ENCODE measurements at regions not wholly inside any gene's neighbourhood (a gene's known extent, or its start where the extent isn't known, plus 50 kb on each side); places are given as distances from the start of the nearest gene placed in this dataset.

DNA sequence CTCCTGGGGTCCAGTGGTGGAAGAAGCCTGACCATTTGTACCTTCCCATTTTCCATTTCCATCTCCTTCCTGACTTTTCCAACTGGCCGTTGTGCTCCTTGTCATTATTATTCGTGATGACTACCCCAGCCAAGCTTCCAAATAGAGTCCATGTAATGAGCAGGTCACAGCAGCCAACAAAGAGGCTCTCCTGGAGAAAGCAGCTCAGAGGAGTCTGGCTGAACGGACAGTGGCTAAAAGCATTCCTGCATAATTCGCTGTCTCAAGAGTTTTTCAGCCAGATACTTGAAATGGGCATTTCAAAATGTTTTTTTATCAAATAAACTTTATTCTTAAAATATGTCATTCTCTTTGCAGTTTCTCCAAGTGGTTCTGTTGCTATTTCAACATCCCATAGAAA lies 458.6 kb downstream of the INHBA start:
- POLR2A ChIA-PET = no interaction called here
- CTCF ChIA-PET = no interaction called here
- no peak for DNase-seq (ENCODE audit: extremely low spot score)
- TF ChIP-seq, protein P1, sequence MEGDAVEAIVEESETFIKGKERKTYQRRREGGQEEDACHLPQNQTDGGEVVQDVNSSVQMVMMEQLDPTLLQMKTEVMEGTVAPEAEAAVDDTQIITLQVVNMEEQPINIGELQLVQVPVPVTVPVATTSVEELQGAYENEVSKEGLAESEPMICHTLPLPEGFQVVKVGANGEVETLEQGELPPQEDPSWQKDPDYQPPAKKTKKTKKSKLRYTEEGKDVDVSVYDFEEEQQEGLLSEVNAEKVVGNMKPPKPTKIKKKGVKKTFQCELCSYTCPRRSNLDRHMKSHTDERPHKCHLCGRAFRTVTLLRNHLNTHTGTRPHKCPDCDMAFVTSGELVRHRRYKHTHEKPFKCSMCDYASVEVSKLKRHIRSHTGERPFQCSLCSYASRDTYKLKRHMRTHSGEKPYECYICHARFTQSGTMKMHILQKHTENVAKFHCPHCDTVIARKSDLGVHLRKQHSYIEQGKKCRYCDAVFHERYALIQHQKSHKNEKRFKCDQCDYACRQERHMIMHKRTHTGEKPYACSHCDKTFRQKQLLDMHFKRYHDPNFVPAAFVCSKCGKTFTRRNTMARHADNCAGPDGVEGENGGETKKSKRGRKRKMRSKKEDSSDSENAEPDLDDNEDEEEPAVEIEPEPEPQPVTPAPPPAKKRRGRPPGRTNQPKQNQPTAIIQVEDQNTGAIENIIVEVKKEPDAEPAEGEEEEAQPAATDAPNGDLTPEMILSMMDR (IDR thresholded peaks at IDR 0.05; ENCODE audit: control extremely low read depth, extremely low read depth, low read depth, missing control alignments) = no peak

DNA sequence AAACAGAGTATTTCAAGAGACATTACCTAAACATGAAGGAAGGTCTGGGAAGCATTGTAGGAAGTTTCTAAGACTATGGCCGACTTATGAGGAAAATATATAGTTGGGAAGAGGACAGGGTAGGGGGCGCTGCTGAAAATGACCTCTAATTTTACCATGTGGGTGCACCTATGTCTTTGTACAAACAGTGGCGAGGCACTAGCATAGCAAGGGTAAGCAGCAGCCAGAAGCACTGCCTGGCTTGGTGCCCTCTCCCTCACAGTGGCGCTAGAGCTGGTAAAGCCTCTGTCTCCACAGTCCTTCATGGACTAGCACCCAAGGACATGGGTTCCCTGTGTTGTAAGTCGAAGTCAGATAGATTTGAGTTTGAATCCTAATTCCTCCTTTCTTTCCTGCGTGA lies 461.2 kb downstream of the INHBA start:
- DNase-seq (ENCODE audit: extremely low spot score) = no peak

DNA sequence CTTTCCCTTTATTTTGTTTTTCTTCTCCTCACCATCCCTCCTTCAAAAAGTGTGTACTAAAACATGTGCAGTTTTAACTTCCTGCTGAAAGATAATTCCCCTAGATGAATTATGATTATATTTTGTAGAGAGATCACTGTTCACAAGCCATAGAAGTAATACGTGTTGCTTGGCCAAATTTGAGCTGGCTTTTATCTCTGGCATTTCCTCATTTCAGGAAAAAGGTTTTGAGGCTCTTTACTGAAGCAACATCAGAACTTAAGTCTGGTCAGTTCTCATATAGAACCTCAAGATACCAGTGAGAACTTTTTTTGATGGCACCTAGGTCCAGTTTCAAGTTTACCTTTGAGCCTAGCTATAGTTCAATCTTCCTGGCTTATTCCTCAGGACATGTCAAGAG lies 463.3 kb downstream of the INHBA start:
- ChIA-PET POLR2A (no interaction called here), CTCF (interaction anchor here (1.0 to 1.6 kb wide), 3 partner anchors 17 to 46 kb away, joined by 3 to 4 read pairs (median 3); no protein-coding TSS in a partner anchor)

More for the DNA sequence above, 461.2 kb downstream of the INHBA start:
- CTCF ChIA-PET = interaction anchor here (1.6 kb wide), 1 partner anchor 29 kb away, joined by 4 read pairs; no protein-coding TSS in a partner anchor
- POLR2A ChIA-PET = no interaction called here
- TF ChIP-seq, protein P1 (IDR thresholded peaks at IDR 0.05; ENCODE audit: control extremely low read depth, extremely low read depth, low read depth, missing control alignments) = no peak

DNA sequence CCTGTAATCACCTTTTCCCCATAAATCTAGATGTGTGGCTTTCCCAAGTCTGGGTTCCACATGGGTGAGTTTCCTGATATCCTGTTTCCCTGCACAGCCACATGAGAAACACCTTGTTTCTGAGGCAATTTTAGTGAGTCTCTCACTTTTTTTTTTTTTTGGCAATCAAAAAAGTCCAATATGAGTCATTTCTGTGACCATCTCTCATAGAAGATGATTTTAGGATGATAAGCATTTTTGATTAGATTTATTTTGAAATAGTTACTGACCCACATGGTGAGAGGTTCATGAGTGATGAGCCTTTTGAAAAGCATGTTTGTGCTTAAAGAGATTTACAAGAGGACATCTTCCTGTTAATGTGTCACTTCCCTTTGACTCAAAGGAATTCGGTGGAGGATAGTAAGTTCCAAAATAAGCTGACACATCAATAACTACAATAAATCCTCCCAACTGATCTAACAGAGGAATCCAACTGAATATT lies 464.0 kb downstream of the INHBA start:
- CTCF ChIA-PET = interaction anchor here (1.4 to 1.6 kb wide), 3 partner anchors 16 to 42 kb away, joined by 3 to 4 read pairs (median 3); no protein-coding TSS in a partner anchor
- DNase-seq (ENCODE audit: extremely low spot score) = no peak
- TF ChIP-seq, protein P1 (IDR thresholded peaks at IDR 0.05; ENCODE audit: control extremely low read depth, extremely low read depth, low read depth, missing control alignments) = no peak
- POLR2A ChIA-PET = no interaction called here

More for the DNA sequence above, 463.3 kb downstream of the INHBA start:
- no peak for DNase-seq (ENCODE audit: extremely low spot score)
- TF ChIP-seq, protein P1 (IDR thresholded peaks at IDR 0.05; ENCODE audit: control extremely low read depth, extremely low read depth, low read depth, missing control alignments) = no peak

DNA sequence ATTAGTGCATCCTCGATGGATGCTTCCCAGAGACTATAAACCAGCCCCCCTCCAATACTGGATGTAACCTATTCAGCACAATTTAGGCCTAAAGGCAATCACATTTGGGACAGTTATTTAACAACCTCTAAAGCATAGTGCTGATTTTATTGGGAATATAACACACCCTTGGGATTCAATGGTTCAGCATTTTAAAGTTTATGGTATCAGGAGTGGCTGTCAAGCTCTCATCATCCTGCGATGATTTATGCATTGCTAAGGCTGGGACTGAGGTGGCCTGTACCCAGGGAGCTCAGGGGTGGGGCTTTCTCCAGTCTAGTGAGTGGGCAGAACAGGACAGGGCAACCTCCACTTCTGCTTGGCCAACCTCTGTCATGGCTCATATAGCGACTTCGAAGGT lies 464.9 kb downstream of the INHBA start:
- POLR2A ChIA-PET = no interaction called here
- TF ChIP-seq, protein P1 (IDR thresholded peaks at IDR 0.05; ENCODE audit: control extremely low read depth, extremely low read depth, low read depth, missing control alignments) = no peak
- CTCF ChIA-PET = interaction anchor here (1.4 kb wide), 1 partner anchor 41 kb away, joined by 3 read pairs; no protein-coding TSS in a partner anchor
- DNase-seq (ENCODE audit: extremely low spot score) = no peak

DNA sequence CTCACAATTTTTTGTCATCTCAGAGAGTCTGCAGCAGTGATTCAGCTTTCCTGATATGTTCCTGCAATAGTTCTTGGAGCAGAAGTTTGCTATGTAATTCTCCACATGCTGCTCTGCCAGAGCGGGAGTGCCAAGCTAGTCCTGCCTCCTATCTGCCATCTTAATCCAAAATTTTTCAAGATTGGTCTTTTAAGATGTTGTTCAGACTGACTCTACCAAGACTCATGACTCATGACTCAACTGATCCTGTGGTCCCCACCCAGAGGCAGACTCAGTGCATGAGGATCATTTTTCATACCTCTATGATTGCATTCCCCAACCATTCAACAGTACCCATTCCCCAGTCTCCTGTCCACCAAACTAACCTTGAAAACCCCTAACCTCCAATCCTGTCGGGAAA lies 470.8 kb downstream of the INHBA start:
- DNase-seq (ENCODE audit: extremely low spot score) = no peak
- POLR2A ChIA-PET = no interaction called here
- TF ChIP-seq, protein P1 (IDR thresholded peaks at IDR 0.05; ENCODE audit: control extremely low read depth, extremely low read depth, low read depth, missing control alignments) = no peak
- CTCF ChIA-PET = no interaction called here

Data from GM10248 (cell line).